Fibroblast of pulmonary artery (primary cell): ENCODE measurements at regions not wholly inside any gene's neighbourhood (a gene's known extent, or its start where the extent isn't known, plus 50 kb on each side); places are given as distances from the start of the nearest gene placed in this dataset.
A peak's percentile ranks its signal among the peaks of the same experiment; 100 is the strongest.
"Not testable (repeated sequence)": the region's sequence is repeated elsewhere in the genome, so short reads cannot be mapped to it uniquely, and the experiment has no call there.

Source experiments
- DNase-seq: peaks from one replicate; pipeline ENCODE4 v3.0.0-alpha.2; 2010; ENCODE audit warnings: low read depth
- H3K4me3 ChIP-seq: replicated peaks from 2 replicates; pipeline ENCODE4 v1.5.1; 2011; ENCODE audit warnings: low read depth, mild to moderate bottlenecking, control low read depth, low read length, moderate library complexity
- TF ChIP-seq, protein P1 (sequence below): IDR thresholded peaks from 2 replicates; pipeline ENCODE4 v1.5.1; 2011; ENCODE audit warnings: mild to moderate bottlenecking, control low read depth, low read length, inconsistent platforms; ENCODE audit errors: missing control alignments

DNA sequence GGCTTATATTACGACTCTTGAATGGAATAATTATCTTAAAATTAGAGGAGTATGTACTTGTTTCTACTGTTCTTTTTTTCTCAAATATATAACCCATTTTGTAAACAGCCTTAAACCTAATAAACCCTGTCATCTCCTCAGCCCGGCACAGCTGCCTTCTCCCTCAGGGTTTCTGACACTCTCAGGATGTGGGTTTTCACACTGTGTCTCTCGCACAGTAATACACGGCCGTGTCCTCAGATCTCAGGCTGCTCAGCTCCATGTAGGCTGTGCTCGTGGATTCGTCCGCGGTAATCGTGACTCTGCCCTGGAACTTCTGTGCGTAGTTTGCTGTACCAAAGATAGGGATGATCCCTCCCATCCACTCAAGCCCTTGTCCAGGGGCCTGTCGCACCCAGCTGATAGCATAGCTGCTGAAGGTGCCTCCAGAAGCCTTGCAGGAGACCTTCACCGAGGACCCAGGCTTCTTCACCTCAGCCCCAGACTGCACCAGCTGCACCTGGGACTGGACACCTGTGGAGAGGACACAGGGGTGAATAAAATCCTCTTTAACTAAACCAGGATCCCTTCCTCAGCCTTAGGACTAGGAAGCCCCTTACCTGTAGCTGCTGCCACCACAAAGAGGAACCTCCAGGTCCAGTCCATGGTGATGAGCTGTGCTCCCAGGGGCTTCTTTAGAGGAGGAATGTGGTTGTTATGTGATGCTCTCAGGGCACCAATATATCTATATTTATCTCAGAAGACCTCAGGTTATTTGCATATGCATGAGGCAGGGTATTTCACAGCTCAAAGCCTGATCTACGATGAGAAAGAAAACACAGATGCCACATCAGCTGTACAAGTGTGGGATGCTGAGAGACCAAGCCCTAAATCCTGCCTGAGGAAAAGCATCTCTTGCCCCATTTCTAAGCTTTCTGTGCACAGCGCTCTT is 1235.8 kb downstream of the TMEM121 start:
- not testable (repeated sequence) for DNase-seq, H3K4me3 ChIP-seq

DNA sequence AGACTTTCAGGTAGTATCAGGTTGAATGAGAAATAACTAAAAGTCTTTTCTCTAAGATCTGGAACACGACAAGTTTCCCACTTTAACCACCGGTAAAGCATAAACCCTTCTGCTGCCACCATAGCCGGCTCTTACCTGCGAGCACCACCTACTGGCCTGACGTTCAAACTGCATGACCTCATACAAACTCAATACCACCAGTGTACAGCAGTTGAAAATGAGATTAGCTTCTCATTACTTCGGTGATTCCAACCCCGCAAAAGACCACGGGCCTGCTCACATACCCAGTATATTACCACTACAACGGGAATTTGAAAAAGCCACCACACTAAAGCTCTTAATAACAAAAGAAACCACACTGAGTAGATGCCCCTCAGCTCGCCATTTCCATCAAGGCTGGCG is 1238.6 kb downstream of the TMEM121 start:
- TF ChIP-seq, protein P1, sequence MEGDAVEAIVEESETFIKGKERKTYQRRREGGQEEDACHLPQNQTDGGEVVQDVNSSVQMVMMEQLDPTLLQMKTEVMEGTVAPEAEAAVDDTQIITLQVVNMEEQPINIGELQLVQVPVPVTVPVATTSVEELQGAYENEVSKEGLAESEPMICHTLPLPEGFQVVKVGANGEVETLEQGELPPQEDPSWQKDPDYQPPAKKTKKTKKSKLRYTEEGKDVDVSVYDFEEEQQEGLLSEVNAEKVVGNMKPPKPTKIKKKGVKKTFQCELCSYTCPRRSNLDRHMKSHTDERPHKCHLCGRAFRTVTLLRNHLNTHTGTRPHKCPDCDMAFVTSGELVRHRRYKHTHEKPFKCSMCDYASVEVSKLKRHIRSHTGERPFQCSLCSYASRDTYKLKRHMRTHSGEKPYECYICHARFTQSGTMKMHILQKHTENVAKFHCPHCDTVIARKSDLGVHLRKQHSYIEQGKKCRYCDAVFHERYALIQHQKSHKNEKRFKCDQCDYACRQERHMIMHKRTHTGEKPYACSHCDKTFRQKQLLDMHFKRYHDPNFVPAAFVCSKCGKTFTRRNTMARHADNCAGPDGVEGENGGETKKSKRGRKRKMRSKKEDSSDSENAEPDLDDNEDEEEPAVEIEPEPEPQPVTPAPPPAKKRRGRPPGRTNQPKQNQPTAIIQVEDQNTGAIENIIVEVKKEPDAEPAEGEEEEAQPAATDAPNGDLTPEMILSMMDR = peak; percentile 34
- not testable (repeated sequence) for H3K4me3 ChIP-seq
- peak; percentile 4 for DNase-seq

DNA sequence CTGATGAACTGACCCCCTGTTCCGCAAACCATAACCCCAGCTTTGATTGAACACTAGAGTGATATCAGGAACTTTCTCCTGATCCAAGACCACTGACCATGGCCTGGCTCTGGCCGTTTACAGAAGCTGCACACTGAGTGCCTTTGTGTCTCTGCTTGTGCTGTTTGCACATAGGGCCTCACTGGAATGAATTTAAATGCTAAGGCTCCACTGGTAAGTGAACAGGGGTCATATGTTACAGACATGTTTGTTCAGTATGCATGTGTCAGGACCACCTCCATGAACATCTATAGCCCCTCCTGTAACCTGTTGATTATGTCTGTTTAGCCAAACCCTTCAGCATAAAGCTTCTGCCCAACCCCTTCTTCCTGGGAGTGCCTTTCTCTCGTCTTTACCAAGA is 1239.8 kb downstream of the TMEM121 start:
- no peak overlapping the region for H3K4me3 ChIP-seq
- DNase-seq = no peak
- TF ChIP-seq, protein P1 = no peak

DNA sequence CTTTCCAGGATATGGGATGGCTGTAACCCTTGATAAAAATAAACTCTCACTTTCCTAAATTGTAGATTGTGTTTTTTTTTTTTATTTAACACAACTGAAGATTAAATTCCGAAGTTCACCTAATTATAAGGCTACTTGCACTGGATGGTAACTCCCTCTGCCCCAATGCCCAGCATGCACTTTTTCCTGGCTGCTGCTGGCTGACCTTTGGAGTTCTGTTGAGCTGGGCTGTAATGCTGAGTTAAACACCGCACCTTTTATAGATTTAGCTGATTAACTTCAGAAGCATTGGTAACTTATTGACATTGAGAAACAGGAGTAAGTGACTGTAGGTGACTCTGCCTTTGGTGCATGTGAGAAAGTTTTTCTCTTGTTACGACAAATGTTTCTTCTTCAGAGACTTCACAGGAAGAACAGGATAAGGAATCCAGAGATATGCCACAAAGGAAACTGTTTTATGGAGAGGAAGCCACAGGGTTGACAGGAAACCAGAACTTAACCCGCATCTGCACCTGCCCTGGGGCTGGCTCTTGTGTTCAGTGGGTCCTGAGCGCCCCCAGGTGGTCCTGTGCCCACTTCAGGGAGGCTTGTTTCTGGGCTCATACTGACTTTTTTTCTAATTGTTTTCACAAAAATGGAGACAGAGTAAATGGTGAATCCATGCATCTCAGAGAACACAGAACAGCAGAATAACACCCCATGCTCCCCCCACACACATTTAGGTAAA is 1240.3 kb downstream of the TMEM121 start:
- not testable (repeated sequence) for H3K4me3 ChIP-seq, DNase-seq

DNA sequence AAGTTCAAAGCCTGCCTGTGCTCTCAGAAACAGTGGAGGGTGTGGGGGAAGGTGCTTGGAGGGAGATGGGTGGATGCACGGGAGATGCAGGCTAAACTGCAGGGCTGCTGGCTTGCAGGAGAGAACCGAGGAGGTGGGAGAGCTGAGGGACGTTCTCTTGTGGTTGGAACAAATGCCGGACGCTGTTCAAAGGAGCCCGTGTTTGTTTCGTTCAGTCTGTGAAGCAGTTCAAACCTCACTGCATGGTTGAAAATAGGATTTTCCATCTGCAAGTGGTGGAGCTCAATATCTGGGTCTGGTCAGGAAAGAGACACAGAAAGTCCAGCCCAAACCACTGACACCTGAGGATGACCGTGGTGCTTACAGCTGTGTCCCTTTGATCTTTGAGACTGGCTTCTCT is 1241.8 kb downstream of the TMEM121 start:
- DNase-seq, H3K4me3 ChIP-seq: not testable (repeated sequence)

DNA sequence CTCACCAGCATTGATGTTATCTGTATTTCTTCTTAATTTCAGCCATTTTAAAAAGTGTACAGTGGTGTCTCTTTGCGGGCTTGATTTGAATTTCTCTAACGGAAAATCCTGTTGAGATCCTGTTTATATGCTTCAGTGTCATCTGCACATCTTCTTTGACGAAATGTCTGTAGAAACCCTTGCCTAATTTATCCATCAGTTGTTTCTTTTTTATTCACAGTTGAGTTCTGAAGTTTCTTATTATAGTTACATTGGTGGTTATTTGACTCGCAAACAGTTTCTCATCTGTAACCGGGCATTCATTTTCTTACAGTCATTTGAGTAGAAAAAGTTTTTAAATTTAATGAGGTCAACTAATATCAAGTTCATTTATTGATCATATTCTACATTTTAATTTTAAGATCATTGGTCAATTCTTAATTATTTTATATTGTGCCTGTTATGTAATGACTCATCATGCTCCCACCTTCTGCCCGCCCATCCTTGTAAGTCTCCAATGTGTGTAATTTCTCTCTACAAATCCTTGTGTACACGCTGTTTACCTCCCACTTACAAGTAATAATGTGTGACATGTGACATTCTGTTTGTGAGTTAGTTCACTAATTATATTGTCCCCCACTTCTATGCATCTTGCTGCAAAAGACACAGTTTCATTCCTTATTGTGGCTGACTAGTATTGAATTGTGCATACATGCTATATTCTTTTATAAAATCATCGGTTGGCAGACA is 1242.8 kb downstream of the TMEM121 start:
- DNase-seq = not testable (repeated sequence)

DNA sequence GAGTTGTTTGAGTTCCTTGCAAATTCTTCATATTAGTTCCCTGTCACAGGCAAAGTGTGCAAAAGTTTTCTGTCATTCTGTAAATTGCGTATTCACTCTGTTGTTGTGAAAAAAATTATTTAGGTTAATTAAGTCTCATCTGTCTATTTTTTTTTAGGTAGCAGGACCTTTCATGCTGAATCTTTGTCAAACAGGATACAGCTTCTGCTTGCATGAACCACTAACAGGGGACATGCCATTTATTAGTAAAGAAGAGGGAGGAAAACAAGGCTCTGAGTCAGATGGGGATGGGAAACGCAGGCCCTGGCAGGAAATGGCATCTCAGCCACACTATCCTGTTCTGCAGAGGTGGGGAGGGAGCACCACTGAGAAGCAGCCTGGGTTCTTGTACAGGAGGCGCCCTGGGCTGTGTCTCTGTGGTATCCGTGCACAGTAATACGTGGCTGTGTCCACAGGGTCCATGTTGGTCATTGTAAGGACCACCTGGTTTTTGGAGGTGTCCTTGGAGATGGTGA is 1243.8 kb downstream of the TMEM121 start:
- DNase-seq, H3K4me3 ChIP-seq: not testable (repeated sequence)

More for the DNA sequence above, 1242.8 kb downstream of the TMEM121 start:
- H3K4me3 ChIP-seq = not testable (repeated sequence)

DNA sequence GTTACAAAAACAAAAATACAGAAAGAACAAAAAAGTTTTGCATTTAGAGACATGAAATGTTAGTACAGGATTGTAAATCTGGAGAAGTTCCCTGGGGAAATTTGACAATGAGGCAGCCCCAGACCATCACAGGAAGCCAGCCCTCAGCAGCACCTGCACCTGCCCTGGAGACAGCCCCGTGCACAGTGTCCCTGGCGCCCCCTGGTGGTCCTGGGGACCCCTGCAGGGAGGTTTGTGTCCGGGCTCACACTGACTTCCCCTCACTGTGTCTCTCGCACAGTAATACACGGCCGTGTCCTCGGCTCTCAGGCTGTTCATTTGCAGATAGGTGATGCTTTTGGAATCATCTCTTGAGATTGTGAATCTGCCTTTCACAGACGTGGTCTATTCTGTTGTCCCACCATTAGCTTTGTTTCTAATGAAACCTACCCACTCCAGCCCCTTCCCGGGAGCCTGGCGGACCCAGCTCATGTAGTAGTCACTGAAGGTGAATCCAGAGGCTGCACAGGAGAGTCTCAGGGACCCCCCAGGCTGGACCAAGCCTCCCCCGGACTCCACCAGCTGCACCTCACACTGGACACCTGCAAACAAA is 1248.6 kb downstream of the TMEM121 start:
- not testable (repeated sequence) for H3K4me3 ChIP-seq, DNase-seq

DNA sequence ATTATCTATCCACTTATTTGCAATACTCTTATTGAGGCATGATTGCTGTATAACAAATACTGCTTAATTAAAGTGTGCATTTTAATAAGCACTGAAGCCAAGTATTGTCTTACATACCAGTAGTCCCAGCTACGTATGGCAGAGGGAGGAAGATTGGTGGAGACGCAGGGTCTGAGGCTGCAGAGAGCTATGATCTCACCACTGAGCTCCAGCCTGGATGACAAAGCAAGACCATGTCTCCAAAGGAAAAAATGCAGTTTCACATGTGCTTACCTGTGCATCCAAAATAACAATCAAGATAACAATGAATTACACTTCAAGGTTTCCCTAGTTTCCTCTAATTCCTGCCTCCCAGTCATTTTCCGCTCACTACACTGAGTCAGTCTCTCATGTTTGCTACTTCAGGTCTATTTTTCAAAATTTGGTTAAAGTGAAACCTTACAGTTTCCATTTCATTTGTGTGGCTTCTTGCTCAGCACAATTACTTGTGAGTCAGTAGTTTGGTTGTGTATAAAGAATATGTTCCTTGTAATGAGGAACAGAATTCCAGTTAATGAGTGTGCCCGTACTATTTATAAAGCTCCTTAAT is 1250.1 kb downstream of the TMEM121 start:
- TF ChIP-seq, protein P1 = no peak
- no peak for DNase-seq
- no peak overlapping the region for H3K4me3 ChIP-seq
